GM08714 (cell line): ENCODE measurements at regions not wholly inside any gene's neighbourhood (a gene's known extent, or its start where the extent isn't known, plus 50 kb on each side); places are given as distances from the start of the nearest gene placed in this dataset.

Experiments
- H3K4me3 ChIP-seq: fragments of 200-500 bp; sonication (Bioruptor generic); 2 replicates; pipeline ENCODE4 v1.5.1; 2014; ENCODE audit warnings: mild to moderate bottlenecking, low read length, inconsistent platforms
- ZNF274 ChIP-seq: IDR thresholded peaks from 2 replicates; pipeline ENCODE4 v1.6.1; 2012; ENCODE audit warnings: mild to moderate bottlenecking, low read depth, low read length

GRCh38 chr10:3612183-3613001 is 172.6 kb downstream of the KLF6 start:
- H3K4me3 ChIP-seq: no peak overlapping the region
- no peak for TF ChIP-seq ZNF274

GRCh38 chr10:3606309-3606708 is 178.7 kb downstream of the KLF6 start:
- no peak for TF ChIP-seq ZNF274
- H3K4me3 ChIP-seq: no peak overlapping the region

GRCh38 chr10:3605882-3606281 is 179.1 kb downstream of the KLF6 start:
- TF ChIP-seq ZNF274: no peak
- H3K4me3 ChIP-seq: no peak overlapping the region

- H3K4me3 ChIP-seq: no peak overlapping the region
- no peak for TF ChIP-seq ZNF274
Observed at GRCh38 chr10:3595736-3596135, 189.3 kb downstream of the KLF6 start.

- H3K4me3 ChIP-seq: no peak overlapping the region
- no peak for TF ChIP-seq ZNF274
Observed at GRCh38 chr10:3593611-3594010, 191.4 kb downstream of the KLF6 start.

GRCh38 chr10:3592424-3592823 is 192.6 kb downstream of the KLF6 start:
- H3K4me3 ChIP-seq: no peak overlapping the region
- TF ChIP-seq ZNF274: no peak

GRCh38 chr10:3588816-3589215 is 196.2 kb downstream of the KLF6 start:
- no peak for TF ChIP-seq ZNF274
- H3K4me3 ChIP-seq: no peak overlapping the region

- no peak for TF ChIP-seq ZNF274
- no peak overlapping the region for H3K4me3 ChIP-seq
Observed at GRCh38 chr10:3588346-3588745, 196.7 kb downstream of the KLF6 start.

- no peak for TF ChIP-seq ZNF274
- no peak overlapping the region for H3K4me3 ChIP-seq
Observed at GRCh38 chr10:3584926-3585784, 199.9 kb downstream of the KLF6 start.

GRCh38 chr10:3580565-3580964 is 204.4 kb downstream of the KLF6 start:
- no peak overlapping the region for H3K4me3 ChIP-seq
- TF ChIP-seq ZNF274: no peak

- TF ChIP-seq ZNF274: no peak
- no peak overlapping the region for H3K4me3 ChIP-seq
Observed at GRCh38 chr10:3579845-3580244, 205.2 kb downstream of the KLF6 start.

GRCh38 chr10:3578682-3579081 is 206.3 kb downstream of the KLF6 start:
- no peak for TF ChIP-seq ZNF274
- H3K4me3 ChIP-seq: no peak overlapping the region

GRCh38 chr10:3578159-3578558 is 206.8 kb downstream of the KLF6 start:
- no peak overlapping the region for H3K4me3 ChIP-seq
- no peak for TF ChIP-seq ZNF274

GRCh38 chr10:3574451-3574850 is 210.6 kb downstream of the KLF6 start:
- H3K4me3 ChIP-seq: no peak overlapping the region
- no peak for TF ChIP-seq ZNF274

GRCh38 chr10:3573498-3573897 is 211.5 kb downstream of the KLF6 start:
- TF ChIP-seq ZNF274: no peak

More at GRCh38 chr10:3573498-3573897, 211.5 kb downstream of the KLF6 start:
- H3K4me3 ChIP-seq: no peak overlapping the region
